SIG-M5 (cell line): ENCODE measurements at regions not wholly inside any gene's neighbourhood (a gene's known extent, or its start where the extent isn't known, plus 50 kb on each side); places are given as distances from the start of the nearest gene placed in this dataset.

Experiments used
- DNase-seq: peaks from one replicate; lab custom pipeline; 2025; lab: John Stamatoyannopoulos, UW

GRCh38 chr1:60350531-60350930 is 277.0 kb upstream of the C1orf87 start:
- no peak for DNase-seq

- DNase-seq, result no peak
Measured at GRCh38 chr1:60348884-60349283, 275.3 kb upstream of the C1orf87 start.

- DNase-seq, result no peak
Measured at GRCh38 chr1:60345621-60346020, 272.1 kb upstream of the C1orf87 start.

GRCh38 chr1:60345049-60345448 is 271.5 kb upstream of the C1orf87 start:
- DNase-seq, result no peak

- no peak for DNase-seq
Measured at GRCh38 chr1:60343736-60344135, 270.2 kb upstream of the C1orf87 start.

- no peak for DNase-seq
Measured at GRCh38 chr1:60342569-60342968, 269.0 kb upstream of the C1orf87 start.

- DNase-seq, result no peak
Measured at GRCh38 chr1:60341274-60341673, 267.7 kb upstream of the C1orf87 start.

GRCh38 chr1:60331647-60332046 is 258.1 kb upstream of the C1orf87 start:
- no peak for DNase-seq

- no peak for DNase-seq
Measured at GRCh38 chr1:60329651-60330050, 256.1 kb upstream of the C1orf87 start.

GRCh38 chr1:60311838-60312237 is 238.3 kb upstream of the C1orf87 start:
- no peak for DNase-seq

- DNase-seq, result no peak
Measured at GRCh38 chr1:60299581-60299980, 226.0 kb upstream of the C1orf87 start.

GRCh38 chr1:60298290-60298689 is 224.7 kb upstream of the C1orf87 start:
- DNase-seq, result no peak

- DNase-seq, result no peak
Measured at GRCh38 chr1:60296794-60297193, 223.2 kb upstream of the C1orf87 start.

- DNase-seq, result no peak
Measured at GRCh38 chr1:60292140-60292539, 218.6 kb upstream of the C1orf87 start.

GRCh38 chr1:60290393-60290792 is 216.8 kb upstream of the C1orf87 start:
- DNase-seq, result no peak

GRCh38 chr1:60287536-60287935 is 214.0 kb upstream of the C1orf87 start:
- no peak for DNase-seq

GRCh38 chr1:60283690-60284089 is 210.1 kb upstream of the C1orf87 start:
- no peak for DNase-seq

- no peak for DNase-seq
Measured at GRCh38 chr1:60281360-60281932, 207.9 kb upstream of the C1orf87 start.

- DNase-seq, result no peak
Measured at GRCh38 chr1:60280819-60281218, 207.2 kb upstream of the C1orf87 start.

- DNase-seq, result no peak
Measured at GRCh38 chr1:60280256-60280655, 206.7 kb upstream of the C1orf87 start.

GRCh38 chr1:60279798-60280197 is 206.2 kb upstream of the C1orf87 start:
- no peak for DNase-seq

GRCh38 chr1:60277269-60277668 is 203.7 kb upstream of the C1orf87 start:
- DNase-seq, result no peak

- no peak for DNase-seq
Measured at GRCh38 chr1:60274422-60275290, 201.1 kb upstream of the C1orf87 start.

- DNase-seq, result no peak
Measured at GRCh38 chr1:60273185-60273584, 199.6 kb upstream of the C1orf87 start.
